GM12878 (cell line): ENCODE measurements at regions not wholly inside any gene's neighbourhood (a gene's known extent, or its start where the extent isn't known, plus 50 kb on each side); places are given as distances from the start of the nearest gene placed in this dataset.

Source experiments
- ATAC-seq: fragments of 200-7000 bp; cut with Tn5 transposase; 3 replicates; pipeline ENCODE4 v1.9.1; 2020; ENCODE audit warnings: mild to moderate bottlenecking, moderate library complexity
- BruUV-seq: library from RNA; stranded (reverse); fragments of 400-500 nt; replicated peaks from 2 replicates; lab custom pipeline; 2021; lab: Mats Ljungman, UMichigan
- CTCF ChIA-PET: fragments of 300-600 bp; sonication (Branson Sonifier 250); formaldehyde crosslinking; extraction: SDS; loops from one replicate; lab custom pipeline; 2021; ENCODE audit warnings: inconsistent platforms; lab: Yijun Ruan, JAX
- POLR2A ChIA-PET: fragments of 350-600 bp; formaldehyde crosslinking; extraction: SDS; loops from one replicate; lab custom pipeline; 2021; ENCODE audit warnings: inconsistent platforms; lab: Charles Lee
- RAD21 ChIA-PET: fragments of 300-600 bp; sonication (Branson Sonifier 250); formaldehyde crosslinking; loops from one replicate; lab custom pipeline; 2023; ENCODE audit warnings: antibody characterized with exemption; ENCODE audit not compliant: unreplicated experiment; lab: Charles Lee
- SMC1A ChIA-PET: fragments of 300-600 bp; sonication (Branson Sonifier 250); formaldehyde crosslinking; loops from one replicate; lab custom pipeline; 2023; ENCODE audit not compliant: unreplicated experiment, uncharacterized antibody; lab: Charles Lee
- DNase-seq: peaks from one replicate; pipeline ENCODE4 v3.0.0-alpha.2; 2011; ENCODE audit warnings: low read depth, low spot score
- FAIRE-seq: peaks from 3 replicates; lab custom pipeline; 2011; peaks lifted over from hg19 to GRCh38; lab: Jason Lieb, UNC
- H2AFZ ChIP-seq: 2 replicates; pipeline ENCODE4 v1.6.0; 2011; ENCODE audit warnings: low read depth, low read length, control low read depth; ENCODE audit not compliant: control insufficient read depth
- H3K27ac ChIP-seq: 2 replicates; pipeline ENCODE4 v1.5.1; 2011; ENCODE audit warnings: control low read depth; ENCODE audit not compliant: control insufficient read depth, insufficient read depth
- H3K27me3 ChIP-seq, 2 experiments: replicated peaks in 1 of 2; 2 replicates each; pipeline versions ENCODE4 v1.6.0 to v1.6.1; 2011; ENCODE audit warnings: low read length in 1 of 2; ENCODE audit not compliant: control insufficient read depth in 2 of 2, insufficient read depth in 2 of 2
- H3K36me3 ChIP-seq, 2 experiments: 2 replicates each; pipeline ENCODE4 v1.5.1; 2011; ENCODE audit warnings: low read length in 1 of 2; ENCODE audit not compliant: control insufficient read depth in 2 of 2, insufficient read depth in 2 of 2
- H3K4me1 ChIP-seq: 2 replicates; pipeline ENCODE4 v1.6.1; 2011; ENCODE audit warnings: mild to moderate bottlenecking, low read length, moderate library complexity, mixed read lengths; ENCODE audit not compliant: control insufficient read depth, insufficient read depth
- H3K4me2 ChIP-seq: 2 replicates; pipeline ENCODE4 v1.6.0; 2011; ENCODE audit warnings: control low read depth; ENCODE audit not compliant: control insufficient read depth, insufficient read depth
- H3K4me3 ChIP-seq: fragments of 200-600 bp; sonication (generic); 2 replicates; pipeline ENCODE4 v1.5.1; 2016
- H3K79me2 ChIP-seq: 2 replicates; pipeline ENCODE4 v1.6.0; 2011; ENCODE audit warnings: low read length; ENCODE audit not compliant: control insufficient read depth, insufficient read depth
- H3K9ac ChIP-seq: 2 replicates; pipeline ENCODE4 v1.8.0; 2011; ENCODE audit warnings: low read length, control low read depth, mixed read lengths; ENCODE audit not compliant: control insufficient read depth, insufficient read depth
- H3K9me3 ChIP-seq: replicated peaks from 3 replicates; pipeline ENCODE4 v1.5.1; 2011; ENCODE audit warnings: mild to moderate bottlenecking, low read length; ENCODE audit not compliant: control insufficient read depth, insufficient read depth
- H4K20me1 ChIP-seq: 2 replicates; pipeline ENCODE4 v1.6.0; 2011; ENCODE audit not compliant: control insufficient read depth, insufficient read depth
- ATF7 ChIP-seq: fragments of 450-650 bp; IDR thresholded peaks from 2 replicates; pipeline ENCODE4 v1.6.1; 2016; ENCODE audit warnings: low read depth, mild to moderate bottlenecking
- BACH1 ChIP-seq: fragments of 450-650 bp; IDR thresholded peaks from 2 replicates; pipeline ENCODE4 v1.6.1; 2017; ENCODE audit warnings: mild to moderate bottlenecking, borderline replicate concordance
- CBFB ChIP-seq: IDR thresholded peaks from 2 replicates; pipeline ENCODE4 v1.6.1; 2016; ENCODE audit warnings: antibody characterized with exemption, low read depth
- E2F8 ChIP-seq: fragments of 450-650 bp; IDR thresholded peaks from 2 replicates; pipeline ENCODE4 v1.6.1; 2018; ENCODE audit warnings: mild to moderate bottlenecking, low read depth, moderate library complexity; ENCODE audit not compliant: partially characterized antibody
- EGR1 ChIP-seq, 2 experiments: IDR thresholded peaks; 1 replicate in 1 of 2; 2 replicates in 1 of 2; pipeline ENCODE4 v1.6.1; 2011 to 2012; ENCODE audit warnings: low read depth in 2 of 2, low read length in 2 of 2, borderline replicate concordance in 1 of 2, mild to moderate bottlenecking in 1 of 2, moderate library complexity in 1 of 2
- ELK1 ChIP-seq: IDR thresholded peaks from 2 replicates; pipeline ENCODE4 v1.6.1; 2012; ENCODE audit warnings: low read depth, low read length, improper control_type of control experiment
- FOS ChIP-seq: IDR thresholded peaks from 3 replicates; pipeline ENCODE4 v1.6.1; 2011; ENCODE audit warnings: borderline replicate concordance; ENCODE audit not compliant: insufficient read length; ENCODE audit errors: extremely low read depth
- HDAC6 ChIP-seq: fragments of 200-600 bp; sonication (generic); IDR thresholded peaks from one replicate; pipeline ENCODE4 v1.8.0; 2017; ENCODE audit warnings: antibody characterized with exemption; ENCODE audit not compliant: unreplicated experiment
- JUNB ChIP-seq: IDR thresholded peaks from 2 replicates; pipeline ENCODE4 v1.6.1; 2016; ENCODE audit warnings: antibody characterized with exemption, mild to moderate bottlenecking
- MEF2A ChIP-seq: IDR thresholded peaks from 2 replicates; pipeline ENCODE4 v1.6.1; 2011; ENCODE audit warnings: low read depth, mild to moderate bottlenecking, low read length, moderate library complexity; ENCODE audit not compliant: insufficient read depth
- MYB ChIP-seq: fragments of 150-350 bp; IDR thresholded peaks from 2 replicates; pipeline ENCODE4 v1.6.1; 2014; ENCODE audit warnings: mild to moderate bottlenecking, low read depth, low read length, borderline replicate concordance
- NBN ChIP-seq: fragments of 450-650 bp; IDR thresholded peaks from 2 replicates; pipeline ENCODE4 v1.6.1; 2016
- POLR2AphosphoS2 ChIP-seq: IDR thresholded peaks from 2 replicates; pipeline ENCODE4 v1.6.1; 2011; ENCODE audit warnings: low read depth, mild to moderate bottlenecking, low read length, improper control_type of control experiment, moderate library complexity
- SPI1 ChIP-seq: IDR thresholded peaks from 2 replicates; pipeline ENCODE4 v1.6.1; 2011; ENCODE audit warnings: low read depth, mild to moderate bottlenecking, low read length, moderate library complexity, borderline replicate concordance; ENCODE audit not compliant: insufficient read depth
- TARDBP ChIP-seq: IDR thresholded peaks from 2 replicates; pipeline ENCODE4 v1.6.1; 2016; ENCODE audit warnings: borderline replicate concordance
- ZBTB11 ChIP-seq: fragments of 450-650 bp; formaldehyde crosslinking; IDR thresholded peaks from 2 replicates; pipeline ENCODE4 v1.5.0; 2022; ENCODE audit warnings: mild to moderate bottlenecking, missing genetic modification characterization
- ZNF274 ChIP-seq: IDR thresholded peaks from one replicate; pipeline ENCODE4 v1.8.0; 2011; ENCODE audit not compliant: insufficient read length, insufficient read depth
- WGBS: methylation state at CpG from one replicate; pipeline ENCODE4 v1.1.6; 2016; ENCODE audit warnings: low lambda C conversion rate; ENCODE audit not compliant: insufficient replicate concordance, insufficient coverage; ENCODE audit errors: missing lambda C conversion rate; 5-methylcytosine and 5-hydroxymethylcytosine counted together
- in situ Hi-C: fragments of 300-500 bp; cut with MboI; formaldehyde crosslinking; loops from 9 replicates; pipeline ENCODE4 v1.14.3; 2018; ENCODE audit warnings: mixed read lengths
- intact Hi-C: fragments of 100-400 bp; cut with micrococcal nuclease; formaldehyde crosslinking; loops from one replicate; pipeline ENCODE4 v1.14.2; 2022; ENCODE audit not compliant: unreplicated experiment

DNA sequence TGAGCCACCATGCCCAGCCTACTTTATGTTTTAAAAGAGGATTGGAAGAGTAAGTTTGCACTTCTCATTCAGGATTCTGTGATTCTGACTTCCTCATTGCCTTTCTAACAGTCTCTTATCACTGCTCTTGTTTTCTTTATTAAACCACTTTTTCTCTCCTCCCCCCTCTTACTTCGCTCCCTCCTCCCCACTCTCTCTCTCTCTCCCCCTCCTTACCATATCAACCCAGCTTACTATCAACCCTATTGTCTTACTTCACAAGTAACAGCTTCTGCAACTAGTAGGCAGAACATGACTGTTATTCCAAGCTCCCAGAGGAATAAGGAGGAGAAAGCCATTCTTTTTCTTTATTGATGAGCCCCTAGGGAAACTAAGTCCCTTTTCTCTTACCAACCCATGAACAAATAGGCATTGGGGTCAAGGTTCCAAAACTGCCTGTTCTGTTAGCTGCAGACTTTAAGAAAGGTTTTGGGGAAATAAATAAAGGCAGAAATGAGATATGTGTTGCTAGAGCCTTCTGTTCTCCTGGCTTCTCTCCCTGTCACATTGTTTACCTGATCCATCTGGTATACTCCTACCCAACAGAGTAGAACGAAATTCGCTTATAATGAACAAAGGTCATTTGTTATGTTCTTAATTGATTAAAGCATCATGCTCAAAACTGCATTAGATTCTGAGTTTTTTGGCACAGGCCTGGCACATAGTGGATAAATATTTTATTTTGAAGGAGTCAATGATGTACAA, 56.4 kb upstream of the RASGRP1 start:
- H3K27ac ChIP-seq, result no peak overlapping the region
- no peaks in the 10 kb centered on the region for H3K9me3 ChIP-seq
- FAIRE-seq, result no peak
- no peaks in the 10 kb centered on the region for H3K36me3 ChIP-seq
- no peaks in the 10 kb centered on the region for H3K4me1 ChIP-seq
- H3K9ac ChIP-seq, result no peak overlapping the region
- 0 out of 3 replicates have a peak, but pooled peaks have one; percentile 3 for ATAC-seq
- H3K4me2 ChIP-seq, result no peak overlapping the region
- intact Hi-C loops (no loop called here), in situ Hi-C loops (no loop called here)
- no peak overlapping the region for H2AFZ ChIP-seq
- CTCF ChIA-PET, result interaction anchor here (0.6 to 5.3 kb wide), 19 partner anchors 8 to 181 kb away, joined by 3 to 54 read pairs (median 6); partner anchors contain the start of gene RASGRP1
- POLR2A ChIA-PET, result interaction anchor here (0.6 to 19.6 kb wide), 22 partner anchors 8 to 78 kb away, joined by 3 to 310 read pairs (median 4); partner anchors contain the start of gene RASGRP1
- SMC1A ChIA-PET, result interaction anchor here (0.6 to 42.6 kb wide), 15 partner anchors 10 to 167 kb away, joined by 3 to 1803 read pairs (median 6); partner anchors contain the start of gene RASGRP1
- no peaks in the 10 kb centered on the region for H4K20me1 ChIP-seq
- BruUV-seq, result no TSS peak
- no peaks in the 10 kb centered on the region for H3K27me3 ChIP-seq
- DNase-seq, result no peak
- WGBS, result 24% methylated on average over 3 of the region's 3 CpGs
- H3K4me3 ChIP-seq, result no peak overlapping the region
- no peaks in the 10 kb centered on the region for H3K79me2 ChIP-seq
- RAD21 ChIA-PET, result interaction anchor here (0.7 to 27.0 kb wide), 15 partner anchors 10 to 181 kb away, joined by 3 to 737 read pairs (median 13); partner anchors contain the start of gene RASGRP1
- TF ChIP-seq ZBTB11 (CRISPR knock-in tag) (no peak), ATF7 (peak; percentile 51), NBN (peak; percentile 90), POLR2AphosphoS2 (no peak), MYB (no peak), BACH1 (no peak), HDAC6 (no peak), TARDBP (no peak), ZNF274 (no peak), JUNB (no peak), FOS (no peak), E2F8 (no peak), CBFB (no peak), MEF2A (no peak), SPI1 (peak; percentile 27; the same call in 1 of the 2 replicates), EGR1 (IDR thresholded peaks at IDR 0.05; ENCODE audit: borderline replicate concordance in 1 of 2, low read depth in 2 of 2, low read length in 2 of 2) (no peak), ELK1 (no peak)
